ENCODE measurements at regions not wholly inside any gene's neighbourhood (a gene's known extent, or its start where the extent isn't known, plus 50 kb on each side); places are given as distances from the start of the nearest gene placed in this dataset.

DNA sequence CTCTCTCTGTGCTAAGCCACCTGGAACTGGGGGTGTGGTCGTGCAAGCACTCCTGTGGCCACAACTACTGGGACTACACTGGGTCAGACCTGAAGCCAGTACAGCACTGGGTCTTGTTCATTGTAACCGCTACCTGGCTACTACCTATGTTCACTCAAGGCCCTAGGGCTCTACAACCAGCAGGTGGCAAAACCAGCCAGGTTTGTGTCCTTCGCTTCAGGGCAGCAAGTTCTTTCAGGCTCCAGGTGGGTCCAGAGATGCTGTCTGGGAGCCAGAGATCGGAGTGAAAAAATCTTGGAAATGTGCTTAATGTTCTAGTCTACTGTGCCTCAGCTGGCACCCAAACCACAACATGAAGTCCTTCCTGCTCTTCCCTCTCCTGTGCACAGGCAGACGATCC, 171.6 kb upstream of the SORCS1 start:
- H3K4me1 Mint-ChIP-seq = no peaks in the 10 kb centered on the region
- no peak overlapping the region for H3K27ac Mint-ChIP-seq
- no peak for ATAC-seq
- H3K4me3 Mint-ChIP-seq = no peak overlapping the region
- H3K27me3 Mint-ChIP-seq = no peaks in the 10 kb centered on the region
- H3K9me3 Mint-ChIP-seq = peaks cover 10 to 13% of the 10 kb centered on the region in 2 donors
- no peak for DNase-seq

DNA sequence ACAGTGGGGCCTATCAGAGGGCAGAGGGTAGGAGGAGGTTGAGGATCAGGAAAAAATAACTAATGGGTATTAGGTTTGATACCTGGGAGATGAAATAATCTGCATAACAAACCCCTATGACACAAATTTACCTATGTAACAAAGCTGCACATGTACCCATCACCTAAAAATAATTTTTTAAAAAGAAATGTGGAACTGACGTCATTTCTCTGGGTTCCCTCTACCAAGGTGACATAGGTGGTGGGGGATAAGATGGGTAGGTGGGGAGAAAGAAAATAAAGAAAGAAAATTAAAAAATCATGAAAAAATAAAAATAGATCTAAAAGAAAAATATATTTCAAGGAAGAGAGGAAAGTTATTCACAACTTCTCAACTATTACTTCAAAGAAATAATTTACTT, 153.1 kb upstream of the SORCS1 start:
- Mint-ChIP-seq H3K4me3 (no peak overlapping the region), H3K27me3 (no peaks in the 10 kb centered on the region), H3K27ac (no peak overlapping the region), H3K4me1 (no peaks in the 10 kb centered on the region), H3K9me3 (peaks cover 0 to 10% of the 10 kb centered on the region in 2 donors)
- DNase-seq (no peak), ATAC-seq (no peak)

DNA sequence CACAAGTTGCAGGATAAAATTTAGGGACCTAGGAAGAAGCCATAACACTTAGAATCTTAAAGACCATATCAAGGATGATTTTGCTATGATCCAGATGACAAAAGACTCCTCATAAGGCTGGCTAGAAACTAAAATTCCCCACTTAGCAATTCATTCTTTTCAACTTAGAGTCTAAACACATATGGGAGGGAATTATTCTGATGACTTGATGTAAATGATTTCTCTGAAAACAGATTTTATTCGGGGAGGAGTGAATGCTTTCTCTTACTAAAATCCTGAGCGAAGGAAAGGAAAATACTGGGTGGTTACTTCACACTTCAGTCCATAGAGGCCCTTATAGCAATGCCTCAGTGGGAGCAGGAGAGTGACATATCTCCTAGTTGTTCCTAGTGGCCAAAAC, 138.7 kb upstream of the SORCS1 start:
- peaks cover 16 to 31% of the 10 kb centered on the region in 2 donors for H3K9me3 Mint-ChIP-seq
- ATAC-seq (no peak), DNase-seq (no peak)
- H3K27me3 Mint-ChIP-seq = no peaks in the 10 kb centered on the region
- H3K4me3 Mint-ChIP-seq = no peak overlapping the region
- no peaks in the 10 kb centered on the region for H3K4me1 Mint-ChIP-seq
- H3K27ac Mint-ChIP-seq = no peak overlapping the region

DNA sequence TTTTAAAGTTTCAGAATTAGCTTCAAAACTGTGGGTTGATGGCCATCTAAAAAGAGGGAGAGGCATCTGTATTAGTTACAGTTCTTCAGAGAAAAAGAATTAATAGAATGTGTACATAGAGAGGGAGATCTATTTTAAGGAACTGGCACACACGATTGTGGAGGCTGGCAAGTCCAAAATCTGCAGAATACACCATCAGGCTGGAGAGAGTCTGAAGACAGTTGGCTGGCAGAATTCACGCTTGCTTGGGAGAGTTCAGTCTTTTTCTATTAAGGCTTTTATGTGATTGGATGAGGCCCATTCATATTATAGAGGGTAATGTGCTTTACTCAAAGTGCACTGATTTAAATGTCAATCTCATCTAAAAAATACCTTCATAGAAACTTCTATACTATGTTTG, 135.1 kb upstream of the SORCS1 start:
- ATAC-seq = no peak
- Mint-ChIP-seq H3K4me3 (no peak overlapping the region), H3K27ac (no peak overlapping the region)

DNA sequence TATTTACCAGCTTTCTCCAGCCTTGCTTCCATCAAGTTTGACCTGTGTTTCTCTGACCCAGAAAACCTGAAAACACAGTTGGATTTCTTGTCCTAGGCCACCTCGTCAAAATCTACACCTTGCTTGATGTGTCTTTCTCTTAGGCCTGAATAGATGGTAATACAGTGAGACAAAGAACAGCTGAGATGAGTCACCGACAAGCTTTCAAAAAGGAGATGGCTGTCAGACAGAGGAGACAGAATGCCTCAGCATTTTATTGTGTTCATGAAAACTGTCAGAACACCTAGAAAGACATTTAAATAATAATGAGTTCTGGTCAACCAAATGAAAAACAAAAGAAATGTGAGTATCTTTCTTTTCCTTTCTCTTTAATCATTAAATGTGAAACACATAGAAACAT, 119.7 kb upstream of the SORCS1 start:
- ATAC-seq = no peak
- DNase-seq = no peak
- Mint-ChIP-seq H3K27ac (no peak overlapping the region), H3K27me3 (no peaks in the 10 kb centered on the region), H3K4me3 (no peak overlapping the region), H3K4me1 (no peaks in the 10 kb centered on the region), H3K9me3 (peaks cover 0 to 45% of the 10 kb centered on the region in 2 donors)

More for the DNA sequence above, 135.1 kb upstream of the SORCS1 start:
- H3K9me3 Mint-ChIP-seq = peaks cover 16 to 24% of the 10 kb centered on the region in 2 donors
- no peaks in the 10 kb centered on the region for H3K27me3 Mint-ChIP-seq
- DNase-seq = no peak
- H3K4me1 Mint-ChIP-seq = no peaks in the 10 kb centered on the region

DNA sequence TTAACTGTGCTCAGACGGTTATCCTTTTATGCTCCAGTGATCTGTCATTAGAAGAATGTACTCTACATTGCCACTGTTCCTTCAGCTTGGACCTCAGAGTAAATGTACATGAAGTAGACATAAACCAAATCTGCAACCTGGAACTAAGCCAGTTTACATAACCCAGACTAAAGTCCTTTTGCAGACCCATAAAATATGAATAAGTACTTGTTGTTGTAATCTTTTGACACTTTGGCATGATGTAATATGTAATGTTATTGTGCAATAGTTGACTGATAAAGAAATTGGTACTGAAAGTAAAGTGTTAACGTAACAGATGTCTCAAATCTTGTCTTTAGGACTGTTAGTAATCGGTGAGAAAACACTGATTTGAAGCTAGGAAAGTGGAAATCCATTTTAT, 115.8 kb upstream of the SORCS1 start:
- DNase-seq (no peak), ATAC-seq (no peak)
- Mint-ChIP-seq H3K27me3 (no peaks in the 10 kb centered on the region), H3K4me3 (no peak overlapping the region), H3K4me1 (no peaks in the 10 kb centered on the region), H3K27ac (no peak overlapping the region), H3K9me3 (peaks cover 0 to 38% of the 10 kb centered on the region in 2 donors)

DNA sequence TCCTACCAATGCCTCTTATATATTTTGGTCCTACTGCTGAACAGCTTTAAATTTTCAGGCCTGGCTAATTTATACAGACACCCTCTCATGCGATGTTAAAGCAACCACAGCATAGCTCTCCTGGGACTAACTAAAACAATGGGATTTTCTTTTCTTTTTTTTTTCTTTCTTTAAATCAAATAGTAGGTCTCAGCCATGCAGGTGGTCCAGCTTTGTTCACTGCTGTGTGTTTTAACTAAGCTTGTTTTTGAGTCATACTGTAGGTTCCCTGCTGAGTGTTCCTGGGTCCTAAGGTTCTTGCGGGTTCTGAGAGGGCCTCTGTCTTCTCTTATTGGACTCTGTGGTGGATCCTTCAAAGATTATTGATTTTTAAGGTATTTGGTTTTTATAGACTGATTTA, 113.1 kb upstream of the SORCS1 start:
- Mint-ChIP-seq H3K4me3 (no peak overlapping the region), H3K27me3 (no peaks in the 10 kb centered on the region), H3K27ac (no peak overlapping the region), H3K9me3 (peaks cover 0 to 26% of the 10 kb centered on the region in 2 donors), H3K4me1 (no peaks in the 10 kb centered on the region)
- DNase-seq = no peak
- no peak for ATAC-seq

DNA sequence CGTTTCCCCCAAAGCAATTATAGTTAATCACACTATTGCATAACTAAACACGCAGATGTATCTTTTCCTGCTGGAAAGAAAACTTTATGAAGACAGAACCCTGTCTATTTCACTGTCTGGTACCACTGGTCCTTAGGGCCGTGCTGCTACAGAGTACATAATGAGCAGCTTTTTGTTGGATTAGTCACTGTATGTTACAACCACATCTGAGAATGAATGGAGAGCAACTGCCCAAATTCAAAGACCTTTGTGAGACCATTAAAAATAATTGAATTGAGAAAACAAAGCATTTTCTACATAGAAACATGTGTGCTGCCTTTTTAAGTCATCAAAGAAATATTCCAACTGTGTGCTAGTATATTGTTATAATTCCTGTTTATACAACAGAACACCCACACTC, 111.3 kb upstream of the SORCS1 start:
- no peaks in the 10 kb centered on the region for H3K4me1 Mint-ChIP-seq
- no peak overlapping the region for H3K27ac Mint-ChIP-seq
- no peaks in the 10 kb centered on the region for H3K27me3 Mint-ChIP-seq
- DNase-seq (no peak), ATAC-seq (no peak)
- no peak overlapping the region for H3K4me3 Mint-ChIP-seq
- peaks cover 0 to 19% of the 10 kb centered on the region in 2 donors for H3K9me3 Mint-ChIP-seq

DNA sequence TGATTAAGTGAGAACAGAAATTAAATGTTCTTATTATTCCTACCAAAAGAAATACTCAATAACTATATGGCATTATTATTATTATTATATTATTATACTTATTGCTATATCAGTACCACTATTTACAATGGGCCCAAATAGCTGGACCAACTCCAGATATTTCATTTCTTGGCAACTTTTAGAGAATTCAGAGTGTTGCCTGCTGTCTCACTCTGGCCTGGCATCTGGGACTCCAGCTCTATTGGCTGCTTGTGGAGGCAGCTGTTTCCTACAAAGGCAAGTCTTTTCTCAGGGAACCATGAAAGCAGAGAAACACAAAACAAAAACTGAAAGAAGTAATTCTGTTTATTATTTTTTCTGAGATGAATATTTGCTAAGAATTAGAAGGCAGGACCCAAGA, 105.1 kb upstream of the SORCS1 start:
- Mint-ChIP-seq H3K9me3 (peaks cover 10 to 23% of the 10 kb centered on the region in 2 donors), H3K27me3 (no peaks in the 10 kb centered on the region), H3K27ac (no peak overlapping the region), H3K4me3 (no peak overlapping the region), H3K4me1 (no peaks in the 10 kb centered on the region)
- DNase-seq = no peak
- no peak for ATAC-seq

DNA sequence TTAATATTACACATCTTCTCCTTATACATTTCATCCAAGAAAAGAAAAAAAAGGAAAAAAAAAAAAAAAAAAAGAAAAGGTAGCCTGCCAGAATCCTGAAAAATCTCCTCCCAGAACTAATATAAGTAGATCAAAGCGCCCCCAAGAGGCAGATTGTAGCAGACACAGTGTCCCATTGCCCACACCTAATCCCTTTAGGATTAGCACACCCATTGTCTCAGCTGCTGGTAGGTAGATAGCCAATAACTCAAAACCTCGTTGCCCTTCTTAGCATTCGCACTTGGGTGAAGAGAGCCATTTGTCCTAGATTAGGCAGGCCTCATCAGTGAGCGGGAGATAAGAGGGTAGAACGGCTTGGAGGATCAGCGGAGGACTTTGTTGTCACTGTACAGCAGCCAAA, 100.2 kb upstream of the SORCS1 start:
- H3K4me1 Mint-ChIP-seq = no peaks in the 10 kb centered on the region
- DNase-seq (no peak), ATAC-seq (no peak)
- no peaks in the 10 kb centered on the region for H3K27me3 Mint-ChIP-seq
- peaks cover 10 to 28% of the 10 kb centered on the region in 2 donors for H3K9me3 Mint-ChIP-seq
- H3K27ac Mint-ChIP-seq = no peak overlapping the region
- H3K4me3 Mint-ChIP-seq = no peak overlapping the region

DNA sequence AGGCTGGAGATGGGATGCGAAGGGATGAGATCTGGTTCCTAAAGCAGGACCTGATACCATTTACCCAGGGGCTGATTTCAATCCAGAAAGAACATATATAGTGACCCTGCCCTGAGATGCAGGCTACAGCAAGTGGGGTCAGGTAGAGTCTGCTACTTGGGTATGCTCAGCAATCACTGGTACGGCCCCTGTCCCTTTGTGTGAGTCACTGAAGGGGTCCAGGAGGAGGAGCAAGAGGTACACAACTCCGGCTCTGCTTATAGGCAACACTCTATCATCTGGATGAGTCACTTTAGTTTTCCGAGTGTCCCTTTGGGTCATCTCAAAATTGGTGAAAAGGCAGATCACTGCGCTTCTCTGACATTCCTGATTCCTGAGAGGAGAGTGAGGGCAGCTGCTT, 79.6 kb upstream of the SORCS1 start:
- Mint-ChIP-seq H3K27me3 (no peaks in the 10 kb centered on the region), H3K4me3 (no peak overlapping the region), H3K27ac (no peak overlapping the region), H3K4me1 (no peaks in the 10 kb centered on the region), H3K9me3 (peaks cover 3 to 6% of the 10 kb centered on the region in 2 donors)
- no peak for ATAC-seq
- no peak for DNase-seq

DNA sequence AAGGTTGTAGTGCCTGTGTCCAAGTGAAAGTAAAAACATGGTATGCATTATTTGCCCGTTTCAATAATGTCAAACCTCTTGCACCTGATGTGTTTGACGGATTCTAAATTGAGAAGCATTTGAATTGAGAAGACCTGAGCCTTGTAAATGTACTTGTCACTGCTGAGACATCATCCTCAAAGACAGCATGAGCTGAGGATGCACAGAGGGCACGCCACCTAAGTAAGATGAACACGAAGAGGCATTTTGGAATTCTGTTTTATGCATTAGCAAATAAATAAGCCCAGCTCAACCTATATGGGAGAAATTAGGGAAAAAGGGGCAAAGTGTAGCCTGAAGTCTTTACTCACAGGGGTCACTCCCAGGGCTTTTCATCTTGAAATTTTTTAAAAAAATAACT, 73.8 kb upstream of the SORCS1 start:
- ATAC-seq = no peak
- no peaks in the 10 kb centered on the region for H3K27me3 Mint-ChIP-seq
- peaks cover 20 to 26% of the 10 kb centered on the region in 2 donors for H3K9me3 Mint-ChIP-seq
- H3K4me3 Mint-ChIP-seq = no peak overlapping the region
- H3K4me1 Mint-ChIP-seq = no peaks in the 10 kb centered on the region
- DNase-seq = no peak
- no peak overlapping the region for H3K27ac Mint-ChIP-seq

DNA sequence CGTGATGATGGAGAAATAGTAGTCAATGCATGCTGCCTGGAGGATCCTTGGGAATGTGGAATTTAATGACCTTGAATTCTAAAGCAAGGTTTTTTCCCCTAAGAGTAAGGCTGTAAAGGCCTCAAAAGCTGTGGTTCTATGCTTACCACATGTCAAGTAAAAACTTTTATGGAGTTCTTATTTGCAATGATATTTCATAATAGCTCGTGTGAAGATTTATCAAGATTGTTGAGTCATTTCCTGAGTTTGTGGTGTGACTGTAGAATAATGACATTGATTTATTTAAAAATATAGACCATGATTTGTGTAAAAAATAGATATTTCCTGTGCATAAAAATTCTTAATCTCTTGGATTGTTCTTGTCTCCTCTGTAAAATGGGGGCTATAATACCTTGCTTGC, 67.5 kb upstream of the SORCS1 start:
- ATAC-seq = no peak
- Mint-ChIP-seq H3K4me3 (no peak overlapping the region), H3K27ac (no peak overlapping the region), H3K4me1 (no peaks in the 10 kb centered on the region), H3K27me3 (no peaks in the 10 kb centered on the region), H3K9me3 (peaks cover 22 to 33% of the 10 kb centered on the region in 2 donors)
- DNase-seq = no peak

DNA sequence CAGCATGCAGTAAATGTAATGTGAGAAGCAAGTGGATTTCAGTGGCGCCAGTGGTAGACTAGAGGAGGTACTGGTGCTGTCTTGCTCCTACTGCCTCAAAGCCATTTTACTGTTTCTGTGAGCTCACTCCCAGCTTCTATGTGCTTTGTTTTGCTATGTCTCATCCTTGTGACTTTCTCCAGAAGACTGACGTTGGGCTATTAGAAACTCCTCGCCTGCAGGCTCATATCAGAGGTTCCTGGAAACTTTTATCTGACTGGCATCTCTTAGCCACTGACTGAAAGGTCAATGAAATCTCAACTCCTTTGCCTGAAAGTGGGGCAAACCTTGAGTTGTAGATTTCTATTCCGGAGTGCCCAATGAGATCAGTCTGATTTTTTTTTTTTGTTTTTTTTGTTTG, 66.4 kb upstream of the SORCS1 start:
- H3K27ac Mint-ChIP-seq = no peak overlapping the region
- DNase-seq (no peak), ATAC-seq (no peak)
- H3K4me1 Mint-ChIP-seq = no peaks in the 10 kb centered on the region
- H3K27me3 Mint-ChIP-seq = no peaks in the 10 kb centered on the region
- H3K4me3 Mint-ChIP-seq = no peak overlapping the region
- peaks cover 20 to 31% of the 10 kb centered on the region in 2 donors for H3K9me3 Mint-ChIP-seq

DNA sequence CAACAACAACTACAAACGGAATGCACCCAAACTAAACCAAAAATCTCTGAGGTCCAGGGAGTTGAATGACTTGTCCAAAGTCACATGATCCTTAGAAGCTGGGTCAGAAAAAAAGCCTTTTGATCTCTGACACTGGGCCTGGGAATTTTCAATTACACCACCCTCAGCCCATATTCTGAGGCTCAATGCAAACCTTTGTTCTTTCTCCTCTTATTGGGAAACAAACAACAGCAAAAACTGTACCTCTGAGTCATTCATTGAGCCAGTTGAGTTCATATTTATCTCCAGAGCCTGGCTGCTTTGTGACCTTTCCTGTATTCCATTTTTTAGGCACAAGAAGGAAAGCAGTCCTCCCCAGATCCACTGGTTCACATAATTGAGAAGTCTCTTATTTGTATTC, 51.2 kb upstream of the SORCS1 start:
- Mint-ChIP-seq H3K27me3 (no peaks in the 10 kb centered on the region), H3K4me3 (no peak overlapping the region), H3K27ac (no peak overlapping the region), H3K9me3 (peaks cover 18 to 21% of the 10 kb centered on the region in 2 donors), H3K4me1 (no peaks in the 10 kb centered on the region)
- DNase-seq (no peak), ATAC-seq (no peak)

Data from stimulated activated naive CD8-positive, alpha-beta T cell treated with anti-CD3 and anti-CD28 coated beads, Interleukin-15, amount 100 ng/mL, for 72 hours (primary cell).